Smooth muscle cell (in vitro differentiated cells): ENCODE measurements at regions not wholly inside any gene's neighbourhood (a gene's known extent, or its start where the extent isn't known, plus 50 kb on each side); places are given as distances from the start of the nearest gene placed in this dataset.

Source experiments
- DNase-seq: peaks from one replicate; lab custom pipeline; 2025; ENCODE audit not compliant: unreplicated experiment; lab: John Stamatoyannopoulos, UW
- H2AFZ ChIP-seq: fragments of 200-600 bp; sonication (generic); 2 replicates; pipeline ENCODE4 v1.6.0; 2016; ENCODE audit warnings: antibody characterized with exemption, low read depth, mild to moderate bottlenecking
- H3F3A ChIP-seq: fragments of 200-600 bp; sonication (generic); 2 replicates; pipeline ENCODE4 v1.6.0; 2017; ENCODE audit warnings: antibody characterized with exemption, low read depth
- H3K27ac ChIP-seq: fragments of 200-600 bp; sonication (generic); 2 replicates; pipeline ENCODE4 v1.5.1; 2016; ENCODE audit warnings: low read depth, mild to moderate bottlenecking
- H3K27me3 ChIP-seq: fragments of 200-600 bp; sonication (generic); 2 replicates; pipeline ENCODE4 v1.6.1; 2016; ENCODE audit warnings: low read depth, mild to moderate bottlenecking
- H3K36me3 ChIP-seq: fragments of 200-600 bp; sonication (generic); 2 replicates; pipeline ENCODE4 v1.5.1; 2016; ENCODE audit warnings: low read depth
- H3K4me1 ChIP-seq: fragments of 200-600 bp; sonication (generic); 2 replicates; pipeline ENCODE4 v1.5.1; 2016; ENCODE audit warnings: low read depth
- H3K4me2 ChIP-seq: fragments of 200-600 bp; sonication (generic); 2 replicates; pipeline ENCODE4 v1.6.0; 2016; ENCODE audit warnings: mild to moderate bottlenecking
- H3K4me3 ChIP-seq: fragments of 200-600 bp; sonication (generic); 2 replicates; pipeline ENCODE4 v1.5.1; 2016; ENCODE audit warnings: mild to moderate bottlenecking
- H3K79me2 ChIP-seq: fragments of 200-600 bp; sonication (generic); 2 replicates; pipeline ENCODE4 v1.6.0; 2016; ENCODE audit warnings: low read depth, mild to moderate bottlenecking
- H3K9ac ChIP-seq: fragments of 200-600 bp; sonication (generic); 2 replicates; pipeline ENCODE4 v1.6.0; 2016; ENCODE audit warnings: low read depth
- H3K9me3 ChIP-seq: fragments of 200-600 bp; sonication (generic); replicated peaks from 2 replicates; pipeline ENCODE4 v1.5.1; 2016; ENCODE audit warnings: low read depth
- H4K20me1 ChIP-seq: fragments of 200-600 bp; sonication (generic); 2 replicates; pipeline ENCODE4 v1.6.0; 2016; ENCODE audit warnings: low read depth
- CTCF ChIP-seq: fragments of 200-600 bp; sonication (generic); IDR thresholded peaks from 2 replicates; pipeline ENCODE4 v1.5.1; 2017; ENCODE audit warnings: borderline replicate concordance, mild to moderate bottlenecking, antibody characterized with exemption; ENCODE audit not compliant: insufficient read depth, poor library complexity, severe bottlenecking
- WGBS: methylation state at CpG from one replicate; pipeline ENCODE4 v1.1.7; 2016; ENCODE audit warnings: low lambda C conversion rate; 5-methylcytosine and 5-hydroxymethylcytosine counted together

- no peak for DNase-seq
- Histone ChIP-seq H3K36me3 (no peaks in the 10 kb centered on the region), H3K79me2 (no peaks in the 10 kb centered on the region), H3K4me3 (no peak overlapping the region), H3K9ac (no peak overlapping the region), H3K4me2 (no peak overlapping the region), H3F3A (no peaks in the 10 kb centered on the region), H3K4me1 (no peaks in the 10 kb centered on the region), H3K27me3 (no peaks in the 10 kb centered on the region), H3K27ac (no peak overlapping the region), H4K20me1 (no peaks in the 10 kb centered on the region), H3K9me3 (no peaks in the 10 kb centered on the region), H2AFZ (no peak overlapping the region)
- no peak for TF ChIP-seq CTCF
Measured at GRCh38 chr3:159649951-159650350, 338.7 kb upstream of the IL12A start.

- Histone ChIP-seq H3K27me3 (no peaks in the 10 kb centered on the region), H3K9ac (no peak overlapping the region), H3F3A (no peaks in the 10 kb centered on the region), H3K4me3 (no peak overlapping the region), H3K27ac (no peak overlapping the region), H4K20me1 (no peaks in the 10 kb centered on the region), H2AFZ (no peak overlapping the region), H3K79me2 (no peaks in the 10 kb centered on the region), H3K4me1 (no peaks in the 10 kb centered on the region), H3K9me3 (no peaks in the 10 kb centered on the region), H3K36me3 (no peaks in the 10 kb centered on the region), H3K4me2 (no peak overlapping the region)
- WGBS, result 55% methylated on average over 2 of the region's 2 CpGs
- no peak for TF ChIP-seq CTCF
- no peak for DNase-seq
Measured at GRCh38 chr3:159650726-159651125, 337.9 kb upstream of the IL12A start.

GRCh38 chr3:159652452-159652851, 336.2 kb upstream of the IL12A start:
- Histone ChIP-seq H3K36me3 (no peaks in the 10 kb centered on the region), H3K9me3 (no peaks in the 10 kb centered on the region), H3K27me3 (no peaks in the 10 kb centered on the region), H4K20me1 (no peaks in the 10 kb centered on the region), H3K27ac (no peak overlapping the region), H3K9ac (no peak overlapping the region), H3K79me2 (no peaks in the 10 kb centered on the region), H2AFZ (no peak overlapping the region), H3K4me3 (no peak overlapping the region), H3K4me2 (no peak overlapping the region), H3K4me1 (no peaks in the 10 kb centered on the region), H3F3A (no peaks in the 10 kb centered on the region)
- no peak for TF ChIP-seq CTCF
- WGBS, result 79% methylated on average over 2 of the region's 2 CpGs
- DNase-seq, result no peak

- 60% methylated on average over 4 of the region's 4 CpGs for WGBS
Measured at GRCh38 chr3:159654183-159655134, 334.2 kb upstream of the IL12A start.

More at GRCh38 chr3:159654183-159655134, 334.2 kb upstream of the IL12A start:
- Histone ChIP-seq H2AFZ (no peak overlapping the region), H4K20me1 (no peaks in the 10 kb centered on the region), H3K9me3 (no peaks in the 10 kb centered on the region), H3K27me3 (peaks cover 6% of the 10 kb centered on the region), H3K27ac (no peak overlapping the region), H3K4me3 (no peak overlapping the region), H3F3A (no peaks in the 10 kb centered on the region), H3K4me1 (no peaks in the 10 kb centered on the region), H3K79me2 (no peaks in the 10 kb centered on the region), H3K36me3 (no peaks in the 10 kb centered on the region), H3K4me2 (no peak overlapping the region), H3K9ac (no peak overlapping the region)
- no peak for DNase-seq
- no peak for TF ChIP-seq CTCF
